ENCODE measurements at regions not wholly inside any gene's neighbourhood (a gene's known extent, or its start where the extent isn't known, plus 50 kb on each side); places are given as distances from the start of the nearest gene placed in this dataset.

DNA sequence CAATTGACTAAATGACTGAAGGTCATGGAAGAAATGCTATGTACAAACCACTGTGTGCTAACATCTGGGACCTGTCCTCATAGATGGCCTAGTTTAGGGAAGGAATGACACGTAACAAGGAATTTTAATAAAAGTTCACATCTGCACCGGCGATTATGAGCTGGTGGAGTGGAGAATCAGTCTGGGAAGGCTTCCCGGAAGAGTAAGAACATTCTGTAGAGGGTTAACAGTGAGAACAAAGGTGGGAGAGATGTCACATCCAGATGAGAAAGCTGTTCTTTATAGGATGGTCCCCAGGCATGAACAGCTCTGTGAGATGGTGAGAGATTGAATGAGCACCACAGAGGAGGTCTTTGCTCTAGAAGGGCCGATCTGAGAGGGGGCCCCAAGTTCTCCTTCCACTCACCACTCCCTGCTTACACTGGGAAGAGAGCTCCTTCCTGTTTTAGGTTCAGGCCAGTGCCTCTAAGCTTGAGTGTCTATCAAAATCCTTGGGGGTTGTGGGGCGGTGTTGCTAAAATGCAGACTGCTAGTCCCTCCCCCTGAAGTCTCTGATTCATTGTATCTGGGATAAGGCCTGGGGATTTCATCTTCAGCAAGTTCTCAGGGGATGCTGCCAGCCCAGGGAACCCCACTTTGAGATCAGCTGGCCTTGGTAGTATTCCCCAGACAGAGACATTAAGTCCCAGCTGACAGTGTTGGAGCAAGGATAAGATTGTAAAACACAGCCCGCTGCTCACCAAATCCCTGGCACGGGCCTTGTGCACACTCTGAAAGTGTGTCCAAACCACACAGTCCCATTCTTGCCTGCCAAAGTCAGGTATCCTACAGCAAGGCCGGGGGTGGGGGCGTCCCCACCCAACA lies 294.7 kb upstream of the MAF start:
- DNase-seq (ENCODE audit: low read depth), result no peak
- TF ChIP-seq, protein P1, sequence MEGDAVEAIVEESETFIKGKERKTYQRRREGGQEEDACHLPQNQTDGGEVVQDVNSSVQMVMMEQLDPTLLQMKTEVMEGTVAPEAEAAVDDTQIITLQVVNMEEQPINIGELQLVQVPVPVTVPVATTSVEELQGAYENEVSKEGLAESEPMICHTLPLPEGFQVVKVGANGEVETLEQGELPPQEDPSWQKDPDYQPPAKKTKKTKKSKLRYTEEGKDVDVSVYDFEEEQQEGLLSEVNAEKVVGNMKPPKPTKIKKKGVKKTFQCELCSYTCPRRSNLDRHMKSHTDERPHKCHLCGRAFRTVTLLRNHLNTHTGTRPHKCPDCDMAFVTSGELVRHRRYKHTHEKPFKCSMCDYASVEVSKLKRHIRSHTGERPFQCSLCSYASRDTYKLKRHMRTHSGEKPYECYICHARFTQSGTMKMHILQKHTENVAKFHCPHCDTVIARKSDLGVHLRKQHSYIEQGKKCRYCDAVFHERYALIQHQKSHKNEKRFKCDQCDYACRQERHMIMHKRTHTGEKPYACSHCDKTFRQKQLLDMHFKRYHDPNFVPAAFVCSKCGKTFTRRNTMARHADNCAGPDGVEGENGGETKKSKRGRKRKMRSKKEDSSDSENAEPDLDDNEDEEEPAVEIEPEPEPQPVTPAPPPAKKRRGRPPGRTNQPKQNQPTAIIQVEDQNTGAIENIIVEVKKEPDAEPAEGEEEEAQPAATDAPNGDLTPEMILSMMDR (IDR thresholded peaks at IDR 0.05; ENCODE audit: low read length, missing control alignments), result no peak
- H3K4me3 ChIP-seq (replicated peaks; ENCODE audit: low read depth, low read length), result no peak overlapping the region

DNA sequence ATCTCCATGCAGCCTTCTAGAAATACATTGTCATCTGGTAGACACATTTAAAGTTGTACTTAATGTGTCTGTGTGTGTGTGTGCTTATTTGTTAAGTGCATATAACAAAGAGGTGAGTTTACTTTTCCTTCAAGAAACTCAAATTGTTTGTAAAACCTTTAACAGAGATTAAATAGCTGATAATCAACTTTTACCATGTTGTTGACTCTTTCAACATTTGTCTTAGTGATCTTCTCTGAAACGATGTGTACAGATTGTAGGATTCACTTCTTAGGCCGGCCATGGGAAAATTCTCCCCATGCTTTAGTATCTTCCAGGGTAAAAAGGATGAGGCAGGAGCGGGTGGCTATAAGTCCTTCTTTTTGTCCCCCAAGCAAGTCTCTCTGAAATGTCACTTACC lies 292.9 kb upstream of the MAF start:
- no peak for DNase-seq (ENCODE audit: low read depth)
- TF ChIP-seq, protein P1 (IDR thresholded peaks at IDR 0.05; ENCODE audit: low read length, missing control alignments), result no peak
- H3K4me3 ChIP-seq (replicated peaks; ENCODE audit: low read depth, low read length), result no peak overlapping the region

DNA sequence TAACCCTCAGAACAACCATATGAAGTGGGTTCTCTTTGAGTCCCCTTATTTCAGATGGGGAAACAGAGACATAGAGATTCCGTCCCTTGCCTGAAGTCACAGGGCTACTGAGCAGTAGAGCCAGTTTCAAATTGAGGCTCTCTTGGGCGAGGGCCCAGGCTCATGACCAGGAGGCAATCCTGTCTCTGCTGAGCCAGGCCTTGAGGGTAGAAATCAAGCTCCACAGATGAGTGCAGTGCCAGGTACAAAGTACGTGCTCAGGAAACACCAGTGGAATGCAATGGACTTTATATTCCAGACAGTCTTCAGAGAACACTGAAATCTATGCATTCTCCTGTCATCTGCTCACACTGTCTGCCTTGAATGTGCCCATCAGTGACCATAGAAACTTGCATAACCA lies 291.7 kb upstream of the MAF start:
- TF ChIP-seq, protein P1 (IDR thresholded peaks at IDR 0.05; ENCODE audit: low read length, missing control alignments), result no peak
- no peak for DNase-seq (ENCODE audit: low read depth)
- no peak overlapping the region for H3K4me3 ChIP-seq (replicated peaks; ENCODE audit: low read depth, low read length)

DNA sequence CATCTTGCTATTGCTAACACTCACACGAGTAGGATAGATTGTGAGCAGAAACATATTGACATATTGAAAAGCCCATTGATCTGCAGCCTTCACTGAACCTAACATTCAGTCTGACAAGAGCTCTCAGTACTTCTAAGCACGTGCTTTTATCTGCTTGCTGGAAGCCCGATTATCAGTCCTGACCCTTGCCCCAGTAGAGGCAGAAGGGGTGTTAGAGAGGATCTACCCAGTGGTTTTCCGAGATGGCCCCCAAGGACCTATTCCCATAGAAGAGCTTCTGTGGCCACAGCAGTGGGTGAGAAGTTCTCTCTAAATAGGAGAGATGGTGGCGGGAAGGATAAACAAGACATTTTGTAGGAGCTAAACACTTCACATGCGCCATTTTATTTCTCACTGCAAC lies 290.9 kb upstream of the MAF start:
- no peak for DNase-seq (ENCODE audit: low read depth)
- TF ChIP-seq, protein P1 (IDR thresholded peaks at IDR 0.05; ENCODE audit: low read length, missing control alignments), result no peak
- H3K4me3 ChIP-seq (replicated peaks; ENCODE audit: low read depth, low read length), result no peak overlapping the region

DNA sequence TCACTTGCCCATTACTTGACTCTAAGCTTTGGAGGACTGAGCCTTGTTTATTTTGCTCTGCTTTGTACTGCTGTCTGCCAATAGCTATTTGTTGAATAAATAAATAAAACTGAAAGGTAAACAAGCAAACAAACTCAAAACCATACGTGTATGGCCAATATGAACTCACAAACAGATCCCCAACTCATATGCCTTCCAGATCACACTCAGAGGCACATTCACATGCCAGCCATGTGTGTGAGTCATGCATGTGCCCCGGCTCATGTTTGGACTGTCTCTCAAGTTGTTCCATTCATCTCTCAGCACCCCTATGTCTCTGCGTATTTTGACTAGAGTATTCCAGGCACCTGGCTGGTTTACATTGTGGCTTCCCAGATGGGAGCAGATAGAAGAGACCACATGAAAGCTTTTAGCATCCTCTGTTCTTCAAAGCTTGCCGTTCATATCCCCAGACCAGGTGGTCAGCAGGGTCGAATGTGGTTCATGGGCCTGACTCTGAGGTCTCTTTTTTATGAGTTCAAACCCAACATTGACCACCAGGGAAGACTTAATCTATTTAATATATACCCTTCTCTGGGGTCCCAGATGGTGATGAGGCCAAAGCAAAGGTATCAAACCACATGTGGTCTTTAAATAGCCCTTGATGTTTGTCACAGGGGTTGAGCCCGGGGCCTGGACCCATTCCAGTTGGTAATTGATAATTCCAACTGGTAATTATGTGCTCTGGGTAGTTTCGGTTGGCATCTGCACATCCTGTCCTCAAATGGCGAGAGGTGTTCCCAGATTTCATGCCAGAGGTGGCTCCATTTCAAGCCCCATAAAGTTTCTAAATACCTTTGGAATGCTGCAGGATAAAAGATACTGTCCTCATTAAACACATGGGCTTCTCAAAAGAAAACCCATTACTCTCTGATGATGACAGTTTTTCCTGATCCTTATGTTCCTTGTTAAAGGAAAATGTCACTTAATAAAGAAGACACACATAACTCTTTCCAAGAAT lies 287.3 kb upstream of the MAF start:
- no peak for DNase-seq (ENCODE audit: low read depth)

DNA sequence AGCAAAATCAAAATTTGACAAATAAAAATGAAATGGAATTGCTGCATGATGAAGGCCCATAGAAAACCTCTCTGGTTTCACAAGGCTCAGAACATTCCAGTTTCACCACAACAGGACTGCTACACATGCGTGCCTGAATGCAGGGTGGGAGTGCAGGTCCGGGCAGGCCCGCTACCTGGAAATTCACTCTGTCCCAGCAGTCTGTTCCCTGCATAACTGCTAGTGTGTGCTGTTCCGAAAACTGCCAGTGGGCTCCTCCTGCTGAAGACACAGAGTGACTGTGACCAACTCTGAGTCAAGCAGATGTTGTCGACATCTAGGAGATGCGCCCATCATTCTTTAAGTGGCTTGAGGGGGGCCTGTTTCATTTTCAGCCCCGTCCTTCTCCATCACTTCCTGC lies 284.8 kb upstream of the MAF start:
- TF ChIP-seq, protein P1 (IDR thresholded peaks at IDR 0.05; ENCODE audit: low read length, missing control alignments), result no peak
- no peak for DNase-seq (ENCODE audit: low read depth)
- no peak overlapping the region for H3K4me3 ChIP-seq (replicated peaks; ENCODE audit: low read depth, low read length)

More for the DNA sequence above, 287.3 kb upstream of the MAF start:
- TF ChIP-seq, protein P1 (IDR thresholded peaks at IDR 0.05; ENCODE audit: low read length, missing control alignments), result no peak
- H3K4me3 ChIP-seq (replicated peaks; ENCODE audit: low read depth, low read length), result no peak overlapping the region
